Cardiac fibroblast (primary cell): ENCODE measurements at regions not wholly inside any gene's neighbourhood (a gene's known extent, or its start where the extent isn't known, plus 50 kb on each side); places are given as distances from the start of the nearest gene placed in this dataset.
A peak's percentile ranks its signal among the peaks of the same experiment; 100 is the strongest.

Experiments used
- DNase-seq, 2 donors: peaks; one replicate each; pipeline versions ENCODE4 v3.0.0 to v3.0.0-alpha.2; 2010; ENCODE audit warnings: low read depth in 2 of 2
- H3K4me3 ChIP-seq, 2 donors: replicated peaks in 1 of 2; 1 replicate in 1 of 2; 2 replicates in 1 of 2; pipeline ENCODE4 v1.5.1; 2011; ENCODE audit warnings: low read depth in 2 of 2, low read length in 2 of 2, mild to moderate bottlenecking in 2 of 2, moderate library complexity in 1 of 2
- CTCF ChIP-seq: IDR thresholded peaks from one replicate; pipeline ENCODE4 v1.5.1; 2011; ENCODE audit warnings: low read depth, mild to moderate bottlenecking, low read length, inconsistent platforms

DNA sequence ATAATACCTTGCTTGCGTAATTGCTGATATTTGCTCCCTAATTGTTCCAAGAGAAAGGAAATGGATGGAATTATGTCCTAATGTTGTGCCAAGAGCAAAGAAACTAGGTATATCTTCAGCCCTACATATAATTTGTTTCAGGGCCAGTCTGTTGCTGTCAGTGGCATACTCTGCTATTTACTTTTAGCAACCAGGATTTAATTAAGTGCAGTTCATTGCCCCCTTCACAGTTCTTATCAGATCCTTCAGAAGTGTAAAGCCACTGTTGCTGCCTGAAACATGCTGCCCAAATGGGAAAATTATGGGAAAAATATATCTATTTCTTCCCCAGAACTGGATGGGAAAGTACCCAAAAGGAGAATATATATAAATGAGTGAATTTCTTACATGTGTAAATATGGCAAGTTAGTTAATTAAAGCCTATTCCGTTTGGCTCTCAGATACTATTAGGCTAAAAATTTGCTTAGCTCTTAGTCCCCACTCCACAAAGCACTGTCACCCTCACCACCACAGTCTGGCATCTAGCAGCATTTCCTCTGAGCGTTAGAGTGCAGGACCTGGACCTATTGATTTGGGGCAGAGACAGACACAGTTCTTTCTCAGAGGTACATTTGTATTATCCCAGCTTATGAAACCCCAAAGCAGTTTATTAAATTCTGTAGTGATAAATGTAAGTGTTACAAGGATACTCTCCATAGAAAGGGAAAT is 72.8 kb upstream of the DTNA start:
- no peak overlapping the region for H3K4me3 ChIP-seq
- no peak for TF ChIP-seq CTCF
- no peak for DNase-seq

DNA sequence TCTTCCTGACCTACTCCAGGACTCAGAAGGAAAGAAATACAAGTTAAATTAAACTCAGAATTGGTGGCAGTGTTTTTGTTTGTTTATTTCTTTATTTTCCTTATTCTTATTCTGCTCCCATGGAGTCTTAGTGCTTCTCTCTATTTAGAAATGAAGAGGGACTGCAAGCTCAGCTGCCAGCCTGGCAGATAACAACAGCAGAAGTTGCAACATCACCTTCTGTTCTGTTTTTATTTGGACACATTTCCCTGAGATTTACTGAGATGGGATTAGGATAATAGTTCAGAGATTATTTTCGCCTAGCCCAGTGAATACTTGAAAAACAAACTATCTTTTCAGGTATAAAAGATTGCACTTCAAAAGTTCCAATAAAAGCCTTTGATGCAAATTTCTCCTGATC is 70.4 kb upstream of the DTNA start:
- H3K4me3 ChIP-seq = no peak overlapping the region
- TF ChIP-seq CTCF = no peak
- no peak for DNase-seq

- TF ChIP-seq CTCF = no peak
- DNase-seq = no peak
- no peak overlapping the region for H3K4me3 ChIP-seq
These were observed 69.8 kb upstream of the DTNA start for GRCh38 chr18:34640276-34640675.

DNA sequence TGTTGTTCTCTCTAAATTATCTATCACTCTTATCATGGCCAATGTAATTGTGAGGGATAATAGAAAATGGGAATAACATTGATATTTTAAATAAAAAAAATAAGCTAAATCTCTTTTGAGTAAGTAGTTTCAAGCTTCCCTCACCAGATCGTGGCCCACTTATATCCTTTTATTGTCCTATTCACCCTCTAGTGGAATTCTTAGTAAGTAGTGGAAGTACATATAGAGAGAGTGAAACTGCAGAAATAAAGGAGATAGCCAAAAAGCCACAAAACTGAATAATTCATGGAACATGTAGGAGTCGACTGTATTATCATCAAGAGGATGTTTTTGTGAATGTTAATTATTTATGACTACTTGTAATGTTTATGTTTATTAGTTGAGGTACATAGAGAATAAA is 66.1 kb upstream of the DTNA start:
- no peak overlapping the region for H3K4me3 ChIP-seq
- TF ChIP-seq CTCF = no peak
- DNase-seq = peak; percentile 33 to 45

DNA sequence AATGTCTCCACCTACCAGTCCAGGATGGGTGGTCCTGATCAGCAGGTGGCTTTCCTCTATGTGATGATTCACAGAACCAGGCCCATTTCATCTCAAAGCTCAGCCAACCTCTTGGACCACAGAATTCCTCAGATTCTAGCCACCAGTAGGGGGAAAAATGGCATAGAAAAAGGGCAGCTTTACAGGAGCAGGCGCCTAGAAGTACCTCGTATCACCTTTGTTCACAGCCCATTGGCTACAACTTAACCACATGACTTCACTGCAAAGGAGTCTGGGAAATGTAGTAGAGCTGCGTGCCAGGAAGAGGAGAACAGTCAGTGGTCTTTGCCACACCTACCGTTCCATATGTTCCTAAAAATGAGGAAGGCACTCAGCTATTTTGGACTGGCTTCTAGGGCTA is 62.8 kb upstream of the DTNA start:
- no peak for DNase-seq
- TF ChIP-seq CTCF = no peak
- no peak overlapping the region for H3K4me3 ChIP-seq

GRCh38 chr18:34648269-34648985 is 61.7 kb upstream of the DTNA start:
- TF ChIP-seq CTCF = no peak
- no peak for DNase-seq

GRCh38 chr18:34649080-34649479 is 61.0 kb upstream of the DTNA start:
- peak; percentile 27 to 29 for DNase-seq
- no peak overlapping the region for H3K4me3 ChIP-seq
- no peak for TF ChIP-seq CTCF

More at GRCh38 chr18:34648269-34648985, 61.7 kb upstream of the DTNA start:
- H3K4me3 ChIP-seq = no peak overlapping the region
